ENCODE measurements at regions not wholly inside any gene's neighbourhood (a gene's known extent, or its start where the extent isn't known, plus 50 kb on each side); places are given as distances from the start of the nearest gene placed in this dataset.

GRCh38 chr12:41706376-41706775 is 438.3 kb downstream of the GXYLT1 start:
- TF ChIP-seq, protein P1, sequence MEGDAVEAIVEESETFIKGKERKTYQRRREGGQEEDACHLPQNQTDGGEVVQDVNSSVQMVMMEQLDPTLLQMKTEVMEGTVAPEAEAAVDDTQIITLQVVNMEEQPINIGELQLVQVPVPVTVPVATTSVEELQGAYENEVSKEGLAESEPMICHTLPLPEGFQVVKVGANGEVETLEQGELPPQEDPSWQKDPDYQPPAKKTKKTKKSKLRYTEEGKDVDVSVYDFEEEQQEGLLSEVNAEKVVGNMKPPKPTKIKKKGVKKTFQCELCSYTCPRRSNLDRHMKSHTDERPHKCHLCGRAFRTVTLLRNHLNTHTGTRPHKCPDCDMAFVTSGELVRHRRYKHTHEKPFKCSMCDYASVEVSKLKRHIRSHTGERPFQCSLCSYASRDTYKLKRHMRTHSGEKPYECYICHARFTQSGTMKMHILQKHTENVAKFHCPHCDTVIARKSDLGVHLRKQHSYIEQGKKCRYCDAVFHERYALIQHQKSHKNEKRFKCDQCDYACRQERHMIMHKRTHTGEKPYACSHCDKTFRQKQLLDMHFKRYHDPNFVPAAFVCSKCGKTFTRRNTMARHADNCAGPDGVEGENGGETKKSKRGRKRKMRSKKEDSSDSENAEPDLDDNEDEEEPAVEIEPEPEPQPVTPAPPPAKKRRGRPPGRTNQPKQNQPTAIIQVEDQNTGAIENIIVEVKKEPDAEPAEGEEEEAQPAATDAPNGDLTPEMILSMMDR (IDR thresholded peaks at IDR 0.05; ENCODE audit: borderline replicate concordance, insufficient read depth, low read depth, low read length): no peak
- no peak overlapping the region for H3K4me3 ChIP-seq (ENCODE audit: low read depth, low read length)

GRCh38 chr12:41701943-41702601 is 442.6 kb downstream of the GXYLT1 start:
- no peak overlapping the region for H3K4me3 ChIP-seq (ENCODE audit: low read depth, low read length)
- TF ChIP-seq, protein P1 (IDR thresholded peaks at IDR 0.05; ENCODE audit: borderline replicate concordance, insufficient read depth, low read depth, low read length): no peak

- H3K4me3 ChIP-seq (ENCODE audit: low read depth, low read length): no peak overlapping the region
- TF ChIP-seq, protein P1 (IDR thresholded peaks at IDR 0.05; ENCODE audit: borderline replicate concordance, insufficient read depth, low read depth, low read length): no peak
Observed at GRCh38 chr12:41700940-41701339, 443.7 kb downstream of the GXYLT1 start.

DNA sequence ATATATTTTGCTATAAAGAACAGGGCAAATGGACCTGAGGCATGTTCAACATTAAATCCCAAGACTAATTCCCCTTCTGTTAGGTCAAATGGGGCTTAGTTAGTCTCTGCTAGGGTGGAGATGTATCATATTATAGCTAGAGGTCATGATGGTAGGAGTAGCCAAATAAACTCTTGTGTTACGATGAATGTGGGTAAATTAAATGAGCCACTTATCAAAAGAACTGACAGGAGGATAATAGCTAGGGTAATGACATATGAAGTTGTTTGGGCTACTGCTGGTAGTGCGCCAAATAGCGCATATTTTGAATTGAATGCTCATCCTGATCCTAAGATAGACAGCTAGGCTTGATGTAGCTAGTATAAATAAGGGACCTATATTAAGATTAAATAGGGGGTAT is 445.0 kb downstream of the GXYLT1 start:
- no peak overlapping the region for H3K4me3 ChIP-seq (ENCODE audit: low read depth, low read length)
- TF ChIP-seq, protein P1 (IDR thresholded peaks at IDR 0.05; ENCODE audit: borderline replicate concordance, insufficient read depth, low read depth, low read length): no peak

DNA sequence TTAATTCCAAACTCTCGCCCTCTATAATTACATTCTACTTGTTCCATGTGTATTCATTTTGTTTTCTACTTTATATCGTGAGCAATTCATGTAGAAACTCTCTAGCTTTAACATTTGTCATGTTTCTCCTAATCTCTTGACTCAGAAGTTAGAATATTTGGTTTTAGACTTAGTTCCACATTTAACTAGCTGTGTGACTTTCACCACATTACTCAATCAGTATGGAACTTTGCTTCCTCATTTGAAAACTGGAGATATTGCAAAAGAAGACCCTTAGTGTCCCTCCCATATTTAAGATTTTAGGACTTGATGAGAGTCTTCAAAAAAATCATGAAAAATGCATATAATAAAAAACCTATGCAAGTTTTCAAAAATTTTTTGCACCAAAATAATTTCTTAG is 447.5 kb downstream of the GXYLT1 start:
- no peak overlapping the region for H3K4me3 ChIP-seq (ENCODE audit: low read depth, low read length)
- TF ChIP-seq, protein P1 (IDR thresholded peaks at IDR 0.05; ENCODE audit: borderline replicate concordance, insufficient read depth, low read depth, low read length): no peak

DNA sequence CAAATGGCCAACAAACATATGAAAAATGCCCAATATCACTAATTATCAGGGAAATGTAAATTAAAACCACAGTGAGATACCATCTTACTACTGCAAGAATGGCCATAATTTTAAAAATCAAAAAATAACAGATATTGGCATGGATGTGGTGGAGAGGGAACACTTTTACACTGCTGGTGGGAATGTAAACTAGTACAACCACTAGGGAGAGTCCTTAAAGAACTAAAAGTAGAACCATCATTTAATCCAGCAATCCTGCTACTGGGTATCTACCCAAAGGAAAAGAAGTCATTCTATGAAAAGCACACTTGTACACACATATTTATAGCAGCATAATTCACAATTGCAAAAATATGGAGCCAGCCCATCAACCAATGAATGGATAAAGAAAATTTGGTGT is 459.7 kb downstream of the GXYLT1 start:
- no peak overlapping the region for H3K4me3 ChIP-seq (ENCODE audit: low read depth, low read length)
- TF ChIP-seq, protein P1 (IDR thresholded peaks at IDR 0.05; ENCODE audit: borderline replicate concordance, insufficient read depth, low read depth, low read length): no peak

GRCh38 chr12:41683513-41684240 is 461.0 kb downstream of the GXYLT1 start:
- TF ChIP-seq, protein P1 (IDR thresholded peaks at IDR 0.05; ENCODE audit: borderline replicate concordance, insufficient read depth, low read depth, low read length): no peak
- no peak overlapping the region for H3K4me3 ChIP-seq (ENCODE audit: low read depth, low read length)

All from GM12875 (cell line).